ENCODE measurements at regions not wholly inside any gene's neighbourhood (a gene's known extent, or its start where the extent isn't known, plus 50 kb on each side); places are given as distances from the start of the nearest gene placed in this dataset.

DNA sequence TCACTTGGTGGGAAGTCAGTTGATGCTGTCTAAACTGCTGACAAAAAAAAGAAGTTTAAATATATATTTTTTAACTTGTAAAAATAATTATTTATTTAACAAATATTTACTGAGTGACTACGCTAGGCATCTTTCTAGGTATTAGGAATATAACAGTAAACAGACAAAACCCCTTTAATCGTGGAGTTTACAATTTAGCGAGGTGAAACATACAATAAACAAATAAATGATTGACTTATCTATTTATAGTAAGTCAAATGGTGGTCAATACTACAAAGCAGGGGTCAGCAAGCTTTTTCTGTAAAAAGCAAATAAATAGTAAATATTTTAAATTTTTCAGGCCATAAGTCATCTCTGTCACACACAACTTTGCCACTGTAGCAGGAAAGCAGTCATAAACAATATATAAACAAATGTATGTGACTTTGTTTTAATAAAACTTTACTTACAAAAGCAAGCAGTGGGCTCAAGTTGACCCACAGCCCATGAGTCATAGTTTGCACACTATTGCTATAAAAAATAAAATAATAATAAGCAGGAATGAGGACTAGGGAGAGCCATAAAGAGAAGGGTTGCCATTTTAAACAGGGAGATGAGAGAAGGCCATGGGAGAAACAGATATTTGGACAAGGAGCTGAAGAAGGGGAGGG lies 263.9 kb downstream of the PLPP3 start:
- DNase-seq (ENCODE audit: low read depth in 2 of 2): no peak

GRCh38 chr1:56313560-56313959 lies 265.8 kb downstream of the PLPP3 start:
- no peak for DNase-seq (ENCODE audit: low read depth in 2 of 2)

DNA sequence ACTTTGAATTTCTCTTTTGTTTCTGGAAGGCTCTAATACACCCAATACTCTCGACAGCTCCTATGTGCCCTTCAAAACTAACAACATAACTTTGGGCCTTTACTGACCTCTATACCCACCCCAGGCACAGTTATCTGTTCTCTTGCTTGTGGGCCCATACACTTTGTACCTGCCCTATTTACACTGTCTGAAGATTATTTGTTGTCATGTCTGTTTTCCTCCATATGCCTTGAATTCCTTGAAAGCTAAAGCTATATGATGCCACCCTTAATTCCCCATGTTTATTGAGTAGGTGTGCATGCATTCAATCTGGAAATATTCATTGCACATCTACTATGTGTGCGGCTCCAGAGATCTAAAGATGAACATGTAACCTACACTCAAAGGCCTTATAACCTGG lies 267.6 kb downstream of the PLPP3 start:
- DNase-seq (ENCODE audit: low read depth in 2 of 2): no peak

DNA sequence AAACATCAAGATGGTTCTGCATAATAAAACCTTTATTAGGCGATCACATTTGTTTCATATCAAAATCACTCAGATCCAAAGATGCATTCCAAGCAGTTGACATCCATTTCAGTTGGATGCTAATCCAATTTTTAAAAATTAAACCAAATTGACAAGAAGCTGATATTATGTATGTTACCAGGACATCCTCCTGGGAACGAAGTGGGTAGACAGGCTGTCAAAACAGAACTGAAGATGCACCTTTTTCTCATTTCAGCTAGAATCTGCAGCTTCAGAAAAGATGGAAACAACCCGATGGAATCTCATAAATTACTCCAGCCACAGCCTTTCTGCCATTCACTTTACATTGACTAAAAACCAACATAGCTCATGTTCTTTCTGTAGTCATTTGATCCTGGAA lies 268.4 kb downstream of the PLPP3 start:
- DNase-seq (ENCODE audit: low read depth in 2 of 2): no peak

DNA sequence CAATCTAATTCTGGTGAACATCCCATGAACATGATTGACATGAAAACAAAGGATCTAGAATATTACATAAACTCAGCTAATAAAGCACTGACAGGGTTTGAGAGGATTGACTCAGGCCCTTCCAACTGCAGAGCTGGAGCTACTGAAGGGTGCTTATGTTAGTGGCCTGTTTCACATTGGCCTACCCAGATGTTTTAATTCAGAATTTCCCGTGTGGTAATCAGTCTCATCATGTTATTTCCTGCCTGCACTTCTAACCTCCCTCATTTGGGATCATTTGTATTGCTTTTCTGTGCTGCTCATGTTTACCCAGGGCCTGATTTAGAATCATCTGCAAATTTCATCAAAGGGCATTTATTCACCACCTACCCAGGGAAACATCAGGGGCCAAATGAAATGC lies 270.3 kb downstream of the PLPP3 start:
- no peak for DNase-seq (ENCODE audit: low read depth in 2 of 2)

DNA sequence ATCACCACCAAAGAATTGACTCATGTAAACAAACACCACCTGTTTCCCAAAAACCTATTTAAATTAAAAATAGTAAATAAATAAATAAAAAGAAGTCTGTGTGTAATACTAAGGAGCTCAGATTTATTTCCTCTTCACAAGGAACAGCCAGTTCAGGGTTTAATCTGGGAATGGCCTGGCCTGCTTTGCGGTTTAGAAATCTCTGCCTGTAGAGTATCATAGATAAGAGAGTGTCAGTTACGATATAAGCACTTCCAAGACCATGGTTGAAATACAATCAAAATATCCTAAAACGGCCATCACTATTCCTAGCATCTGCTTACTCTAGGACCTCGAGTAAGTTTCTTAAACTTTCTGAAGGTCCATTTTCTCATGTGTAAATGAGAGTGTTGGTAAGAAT lies 274.4 kb downstream of the PLPP3 start:
- DNase-seq (ENCODE audit: low read depth in 2 of 2): no peak

GRCh38 chr1:56303805-56304204 lies 275.6 kb downstream of the PLPP3 start:
- DNase-seq (ENCODE audit: low read depth in 2 of 2): no peak

DNA sequence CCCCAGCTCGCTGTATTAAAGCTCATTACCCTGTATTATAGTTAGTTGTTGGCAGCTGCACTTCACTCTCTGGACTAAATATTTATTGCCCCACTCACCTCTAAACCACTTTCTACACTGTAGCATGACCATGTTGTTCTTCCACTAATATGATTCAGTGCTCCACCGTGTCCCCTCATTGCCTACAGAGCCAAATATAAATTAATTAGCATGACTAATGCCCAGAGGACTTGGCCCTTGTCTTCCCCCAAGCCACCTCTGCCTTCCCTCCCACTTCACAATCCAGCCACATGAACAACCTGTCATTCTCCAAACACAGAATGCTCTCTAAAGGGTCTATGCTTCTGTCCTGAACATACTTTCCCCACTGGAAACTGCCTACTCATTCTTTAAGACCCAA lies 276.5 kb downstream of the PLPP3 start:
- DNase-seq (ENCODE audit: low read depth in 2 of 2): no peak

DNA sequence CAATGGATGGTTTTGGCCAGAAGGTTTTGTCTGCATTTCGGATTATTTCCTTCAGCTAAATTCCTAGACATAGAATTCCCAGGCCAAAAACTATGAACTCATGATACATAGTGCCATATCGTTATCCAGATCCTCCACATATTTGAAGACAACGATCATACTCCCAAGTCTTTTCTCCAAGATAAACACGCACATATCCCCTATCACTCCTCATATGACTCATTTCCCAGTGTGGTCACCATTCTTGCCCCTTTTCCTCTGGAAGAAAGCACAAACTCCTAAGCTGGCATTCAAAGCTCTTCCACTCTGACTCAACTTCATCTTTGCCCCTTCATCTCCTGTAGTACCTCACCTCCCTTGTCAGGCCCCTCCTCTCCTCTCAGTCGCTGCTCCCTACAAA lies 277.6 kb downstream of the PLPP3 start:
- DNase-seq (ENCODE audit: low read depth in 2 of 2): no peak

DNA sequence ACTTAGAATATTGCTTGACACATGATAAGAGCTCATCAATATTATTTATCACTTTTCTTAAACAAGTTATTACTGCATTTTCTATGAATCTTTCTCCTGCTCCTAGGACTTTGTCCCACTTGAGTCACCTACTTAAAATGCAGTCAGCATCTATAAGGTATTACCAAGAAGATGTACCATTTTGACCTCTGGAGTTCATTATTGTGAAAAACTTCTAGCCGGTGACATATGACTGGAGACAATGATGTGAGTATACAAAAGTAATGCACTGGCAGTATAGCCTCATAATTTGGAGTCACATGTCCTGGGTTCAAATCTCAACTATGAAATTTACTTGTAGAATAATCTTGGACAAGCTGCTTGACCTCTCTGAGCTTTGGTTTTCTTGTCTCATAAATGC lies 278.5 kb downstream of the PLPP3 start:
- DNase-seq (ENCODE audit: low read depth in 2 of 2): no peak

GRCh38 chr1:56298866-56299265 lies 280.5 kb downstream of the PLPP3 start:
- no peak for DNase-seq (ENCODE audit: low read depth in 2 of 2)

DNA sequence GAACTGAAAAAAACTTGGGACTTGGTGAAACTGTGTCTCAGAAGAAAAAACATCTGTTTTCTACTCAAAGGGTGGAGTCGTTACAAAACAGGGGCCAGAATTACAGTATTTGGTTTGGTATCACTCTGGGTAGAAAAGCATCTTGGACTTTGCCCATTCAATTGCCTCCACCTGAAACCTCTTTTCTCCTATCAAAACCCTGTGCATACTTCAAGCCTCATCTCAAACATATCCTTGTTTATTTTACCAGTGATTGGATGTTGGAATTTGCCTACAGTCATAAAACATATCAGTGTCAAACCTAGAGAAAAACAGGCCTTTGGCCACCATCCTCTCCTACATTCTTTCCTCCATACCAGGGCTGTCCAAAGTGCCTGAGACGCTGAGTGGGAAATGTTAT lies 281.5 kb downstream of the PLPP3 start:
- no peak for DNase-seq (ENCODE audit: low read depth in 2 of 2)

DNA sequence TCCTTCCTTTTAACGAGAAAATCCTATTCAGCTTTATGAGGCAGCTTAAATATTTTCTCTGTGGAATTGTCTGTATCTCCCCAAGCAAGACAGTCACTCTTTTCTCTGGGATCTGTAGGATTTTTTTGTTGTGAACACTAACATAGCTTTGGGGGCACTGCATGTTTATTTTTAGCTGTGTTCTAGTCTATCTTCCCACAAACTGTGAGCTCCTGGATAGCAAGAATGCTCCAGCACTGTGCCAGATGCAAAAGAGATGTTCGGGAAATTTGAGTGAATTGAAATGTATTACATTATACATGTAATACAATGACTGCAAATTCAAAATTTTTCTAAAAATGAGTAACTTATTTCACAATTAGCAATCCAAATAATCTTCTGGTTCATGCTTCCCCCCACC lies 282.2 kb downstream of the PLPP3 start:
- DNase-seq (ENCODE audit: low read depth in 2 of 2): no peak

DNA sequence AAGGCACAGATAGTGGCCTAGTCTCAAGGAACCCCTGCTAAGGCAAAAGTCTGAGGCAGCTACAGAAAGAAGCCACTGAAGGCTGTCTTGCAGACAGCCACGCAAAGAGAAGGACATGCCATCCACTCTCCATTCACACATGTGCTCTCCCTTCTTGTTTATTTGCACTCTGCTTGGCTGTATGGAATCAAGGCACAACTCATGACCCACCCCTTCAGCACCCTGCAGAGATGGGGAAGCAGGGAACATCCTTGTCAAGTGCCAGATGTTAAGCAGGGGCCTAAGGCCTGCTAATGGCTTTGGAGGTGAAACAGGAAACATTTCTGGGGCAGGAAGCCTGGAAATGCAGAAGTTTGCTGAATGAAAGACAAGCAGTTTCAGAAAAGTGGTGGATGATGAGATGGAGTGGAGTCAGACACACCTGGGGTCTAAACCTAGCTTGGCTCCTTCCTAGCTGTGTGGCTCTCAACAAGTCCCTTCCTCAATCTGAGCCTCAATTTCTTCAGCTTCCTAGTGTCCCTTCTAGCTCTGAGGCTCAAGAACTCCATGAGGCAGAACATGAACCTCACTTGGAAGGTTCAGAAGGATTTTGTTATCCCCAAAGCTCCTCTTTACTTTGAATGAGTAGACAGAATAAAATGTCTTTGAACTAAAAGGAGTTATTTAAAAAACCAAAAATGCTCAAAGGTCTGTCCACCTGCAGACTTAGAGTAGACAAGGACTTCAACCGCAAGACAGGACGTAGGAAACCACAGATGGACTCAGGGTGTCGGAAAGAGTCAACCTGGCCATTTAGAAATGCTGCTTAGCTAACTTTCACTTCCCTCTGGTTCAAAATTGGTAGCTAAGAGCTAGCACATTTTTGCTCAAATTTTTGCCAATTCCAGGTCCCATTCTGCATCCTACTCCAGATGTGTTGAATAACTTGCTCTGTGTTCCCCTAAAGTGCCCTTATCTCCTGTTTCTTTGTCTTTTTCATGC lies 283.1 kb downstream of the PLPP3 start:
- no peak for DNase-seq (ENCODE audit: low read depth in 2 of 2)

- no peak for DNase-seq (ENCODE audit: low read depth in 2 of 2)
Observed at GRCh38 chr1:56291374-56291919, 287.9 kb downstream of the PLPP3 start.

DNA sequence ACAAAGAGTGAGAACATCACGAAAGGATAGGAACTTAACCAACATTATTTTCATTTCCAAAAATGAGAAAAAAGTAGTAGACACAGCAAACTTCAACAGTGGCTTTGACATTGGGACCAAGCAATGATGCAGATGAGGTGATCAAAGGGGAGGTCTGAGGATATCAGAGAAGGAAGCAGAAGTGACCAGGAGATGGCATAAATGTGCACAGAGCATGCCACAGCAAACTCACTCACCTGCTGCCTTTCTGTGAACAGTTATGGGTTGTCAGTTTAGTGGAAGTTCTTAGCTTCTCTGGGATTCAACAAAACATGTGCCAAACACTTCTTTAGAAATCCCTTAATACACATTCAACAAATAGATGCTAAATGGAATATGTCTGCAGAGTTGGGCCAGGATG lies 290.1 kb downstream of the PLPP3 start:
- no peak for DNase-seq (ENCODE audit: low read depth in 2 of 2)

DNA sequence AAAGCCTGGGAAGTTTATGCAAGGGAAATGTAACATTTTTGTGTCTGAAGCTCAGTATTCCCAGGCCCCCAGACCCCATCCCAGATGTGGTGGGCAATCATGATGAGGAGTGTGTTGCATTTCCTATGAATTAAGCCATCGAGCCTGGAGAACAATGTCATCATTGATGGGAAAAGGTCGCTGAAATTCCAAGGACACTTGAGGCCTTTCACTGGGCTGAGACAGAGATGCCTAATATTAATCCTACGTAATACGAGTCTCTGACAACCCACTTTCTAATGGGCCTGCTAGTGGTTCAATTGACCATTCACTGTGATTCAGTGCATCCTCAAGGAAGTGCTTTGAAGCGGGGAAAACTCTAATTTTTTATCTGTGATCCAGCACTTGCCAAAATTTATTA lies 291.6 kb downstream of the PLPP3 start:
- no peak for DNase-seq (ENCODE audit: low read depth in 2 of 2)

DNA sequence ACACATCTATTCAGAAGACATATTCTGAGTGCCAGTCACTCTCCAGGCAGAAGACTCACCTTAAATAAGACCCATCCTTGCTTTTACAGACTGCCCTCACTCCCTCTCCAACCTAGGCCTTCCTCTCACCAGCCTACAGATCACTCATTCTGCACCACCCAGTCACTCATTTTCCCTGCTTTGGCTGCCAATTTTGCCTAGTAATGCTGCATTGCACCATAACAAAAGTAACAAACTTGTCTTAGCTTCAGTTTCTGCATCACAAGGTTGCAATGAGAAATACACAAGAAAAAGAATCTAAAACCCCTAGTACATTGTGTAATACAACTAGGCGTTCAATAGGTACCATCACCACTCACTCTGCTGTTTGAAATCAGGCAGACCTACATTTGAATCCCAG lies 292.4 kb downstream of the PLPP3 start:
- DNase-seq (ENCODE audit: low read depth in 2 of 2): no peak

DNA sequence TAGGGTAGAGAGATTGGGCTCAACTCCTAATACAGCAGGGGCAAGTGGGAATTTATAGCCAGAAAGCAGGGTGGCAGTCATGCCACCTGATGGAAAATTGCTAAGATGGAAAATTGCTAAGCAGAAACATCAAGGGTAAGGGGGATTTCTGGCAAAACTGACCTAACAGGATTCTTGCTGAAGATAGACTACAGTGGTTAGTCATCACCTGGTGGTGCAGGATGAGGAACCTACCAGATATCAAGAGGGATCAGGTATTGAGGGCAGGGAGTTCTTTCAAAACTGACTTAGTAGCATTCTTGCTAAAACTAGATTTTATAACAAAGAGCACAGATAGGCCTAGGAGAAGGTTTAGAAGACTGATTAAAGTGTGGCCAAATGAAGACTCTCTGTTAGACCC lies 292.9 kb downstream of the PLPP3 start:
- DNase-seq (ENCODE audit: low read depth in 2 of 2): no peak

GRCh38 chr1:56285554-56286402 lies 293.6 kb downstream of the PLPP3 start:
- no peak for DNase-seq (ENCODE audit: low read depth in 2 of 2)

GRCh38 chr1:56284928-56285327 lies 294.4 kb downstream of the PLPP3 start:
- no peak for DNase-seq (ENCODE audit: low read depth in 2 of 2)

- DNase-seq (ENCODE audit: low read depth in 2 of 2): no peak
Observed at GRCh38 chr1:56278061-56278460, 301.3 kb downstream of the PLPP3 start.
